T follicular helper cell (primary cell): ENCODE measurements at regions not wholly inside any gene's neighbourhood (a gene's known extent, or its start where the extent isn't known, plus 50 kb on each side); places are given as distances from the start of the nearest gene placed in this dataset.
"Not testable (repeated sequence)": the region's sequence is repeated elsewhere in the genome, so short reads cannot be mapped to it uniquely, and the experiment has no call there.

Experiments
- DNase-seq: peaks from one replicate; pipeline ENCODE4 v3.0.0-alpha.2; 2020; ENCODE audit warnings: low read depth

GRCh38 chr18:66873899-66874298, 270.0 kb upstream of the CDH19 start:
- no peak for DNase-seq

GRCh38 chr18:66872277-66872676, 268.4 kb upstream of the CDH19 start:
- no peak for DNase-seq

- DNase-seq = no peak
These were observed 263.8 kb upstream of the CDH19 start for GRCh38 chr18:66867653-66868052.

- DNase-seq = not testable (repeated sequence)
These were observed 262.6 kb upstream of the CDH19 start for GRCh38 chr18:66866427-66866940.

GRCh38 chr18:66838340-66838987, 234.6 kb upstream of the CDH19 start:
- no peak for DNase-seq

GRCh38 chr18:66833646-66834045, 229.8 kb upstream of the CDH19 start:
- no peak for DNase-seq

GRCh38 chr18:66826211-66826610, 222.3 kb upstream of the CDH19 start:
- no peak for DNase-seq

GRCh38 chr18:66825347-66825746, 221.5 kb upstream of the CDH19 start:
- DNase-seq = no peak

GRCh38 chr18:66819235-66819634, 215.3 kb upstream of the CDH19 start:
- no peak for DNase-seq

- no peak for DNase-seq
These were observed 209.2 kb upstream of the CDH19 start for GRCh38 chr18:66813138-66813537.

- DNase-seq = no peak
These were observed 191.2 kb upstream of the CDH19 start for GRCh38 chr18:66795051-66795450.

- DNase-seq = no peak
These were observed 188.6 kb upstream of the CDH19 start for GRCh38 chr18:66792466-66792865.

GRCh38 chr18:66780609-66781008, 176.7 kb upstream of the CDH19 start:
- DNase-seq = no peak

- no peak for DNase-seq
These were observed 174.2 kb upstream of the CDH19 start for GRCh38 chr18:66778048-66778447.

GRCh38 chr18:66769375-66769774, 165.5 kb upstream of the CDH19 start:
- DNase-seq = no peak

- no peak for DNase-seq
These were observed 160.3 kb upstream of the CDH19 start for GRCh38 chr18:66764230-66764629.

- no peak for DNase-seq
These were observed 157.3 kb upstream of the CDH19 start for GRCh38 chr18:66761166-66761565.

- DNase-seq = no peak
These were observed 156.7 kb upstream of the CDH19 start for GRCh38 chr18:66760559-66760958.

GRCh38 chr18:66759050-66759828, 155.3 kb upstream of the CDH19 start:
- DNase-seq = no peak

- no peak for DNase-seq
These were observed 154.1 kb upstream of the CDH19 start for GRCh38 chr18:66757946-66758345.

GRCh38 chr18:66754335-66754734, 150.4 kb upstream of the CDH19 start:
- DNase-seq = no peak

- DNase-seq = no peak
These were observed 148.8 kb upstream of the CDH19 start for GRCh38 chr18:66752733-66753132.

- no peak for DNase-seq
These were observed 145.7 kb upstream of the CDH19 start for GRCh38 chr18:66749481-66750035.
